Activated CD8-positive, alpha-beta memory T cell treated with anti-CD3 and anti-CD28 coated beads for 48 hours (primary cell): ENCODE measurements at regions not wholly inside any gene's neighbourhood (a gene's known extent, or its start where the extent isn't known, plus 50 kb on each side); places are given as distances from the start of the nearest gene placed in this dataset.
"Not testable (repeated sequence)": the region's sequence is repeated elsewhere in the genome, so short reads cannot be mapped to it uniquely, and the experiment has no call there.

Experiments
- DNase-seq, 3 experiments: peaks; one replicate each; pipeline ENCODE4 v3.0.0-alpha.2; 2020; ENCODE audit warnings: low read depth in 2 of 3, low spot score in 2 of 3

- DNase-seq: no peak
These were observed 218.8 kb downstream of the LRIG3 start for GRCh38 chr12:58701536-58701935.

GRCh38 chr12:58703866-58704265 is 216.4 kb downstream of the LRIG3 start:
- no peak for DNase-seq

GRCh38 chr12:58704770-58705169 is 215.5 kb downstream of the LRIG3 start:
- not testable (repeated sequence) for DNase-seq

GRCh38 chr12:58710901-58711300 is 209.4 kb downstream of the LRIG3 start:
- no peak for DNase-seq

- DNase-seq: no peak
These were observed 208.3 kb downstream of the LRIG3 start for GRCh38 chr12:58711974-58712373.

- DNase-seq: no peak
These were observed 207.3 kb downstream of the LRIG3 start for GRCh38 chr12:58712976-58713375.

- no peak for DNase-seq
These were observed 201.1 kb downstream of the LRIG3 start for GRCh38 chr12:58719161-58719560.

- DNase-seq: no peak
These were observed 199.9 kb downstream of the LRIG3 start for GRCh38 chr12:58720421-58720820.

- DNase-seq: no peak
These were observed 194.8 kb downstream of the LRIG3 start for GRCh38 chr12:58725400-58726105.

GRCh38 chr12:58727521-58727920 is 192.8 kb downstream of the LRIG3 start:
- no peak for DNase-seq

- DNase-seq: no peak
These were observed 191.9 kb downstream of the LRIG3 start for GRCh38 chr12:58728397-58728796.

GRCh38 chr12:58731096-58731495 is 189.2 kb downstream of the LRIG3 start:
- no peak for DNase-seq

GRCh38 chr12:58732894-58733293 is 187.4 kb downstream of the LRIG3 start:
- no peak for DNase-seq

- no peak for DNase-seq
These were observed 179.1 kb downstream of the LRIG3 start for GRCh38 chr12:58741226-58741625.

- DNase-seq: no peak
These were observed 174.8 kb downstream of the LRIG3 start for GRCh38 chr12:58745348-58746125.

GRCh38 chr12:58747533-58747932 is 172.8 kb downstream of the LRIG3 start:
- no peak for DNase-seq

- no peak for DNase-seq
These were observed 169.8 kb downstream of the LRIG3 start for GRCh38 chr12:58750484-58750883.

- DNase-seq: no peak
These were observed 162.9 kb downstream of the LRIG3 start for GRCh38 chr12:58757422-58757821.

- not testable (repeated sequence) for DNase-seq
These were observed 160.6 kb downstream of the LRIG3 start for GRCh38 chr12:58759745-58760144.

- no peak for DNase-seq
These were observed 159.0 kb downstream of the LRIG3 start for GRCh38 chr12:58761308-58761707.

- DNase-seq: no peak
These were observed 156.0 kb downstream of the LRIG3 start for GRCh38 chr12:58764100-58764953.

GRCh38 chr12:58765076-58765475 is 155.2 kb downstream of the LRIG3 start:
- DNase-seq: no peak
